ENCODE measurements at regions not wholly inside any gene's neighbourhood (a gene's known extent, or its start where the extent isn't known, plus 50 kb on each side); places are given as distances from the start of the nearest gene placed in this dataset.

DNA sequence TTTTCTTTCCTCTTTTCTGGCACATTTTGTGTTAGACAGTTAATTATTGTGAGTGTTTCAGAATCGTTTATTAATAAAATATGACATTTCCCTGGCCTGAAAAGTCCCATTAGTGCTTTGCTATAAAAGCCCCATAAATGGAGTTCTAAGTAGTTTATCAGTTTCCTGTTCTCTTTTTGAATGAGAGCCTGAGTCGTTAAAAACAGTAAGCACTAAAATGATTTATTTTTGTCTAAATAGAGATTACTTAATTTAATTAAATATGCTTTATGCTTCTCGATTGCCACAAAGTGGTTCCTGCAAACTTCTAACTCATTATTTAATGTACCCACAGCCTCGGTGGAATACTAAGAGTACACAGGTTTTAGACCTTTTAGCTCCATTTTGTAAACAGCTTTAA, 577.9 kb downstream of the C6orf118 start:
- Mint-ChIP-seq H3K36me3 (ENCODE audit: unreplicated experiment) (no peaks in the 10 kb centered on the region), H3K4me1 (ENCODE audit: unreplicated experiment) (no peaks in the 10 kb centered on the region), H3K27ac (ENCODE audit: unreplicated experiment) (no peak overlapping the region), H3K4me3 (ENCODE audit: unreplicated experiment) (no peak overlapping the region), H3K9me3 (ENCODE audit: unreplicated experiment) (peaks cover 35% of the 10 kb centered on the region), H3K27me3 (ENCODE audit: unreplicated experiment) (no peaks in the 10 kb centered on the region)
- TF ChIP-seq, protein P1, sequence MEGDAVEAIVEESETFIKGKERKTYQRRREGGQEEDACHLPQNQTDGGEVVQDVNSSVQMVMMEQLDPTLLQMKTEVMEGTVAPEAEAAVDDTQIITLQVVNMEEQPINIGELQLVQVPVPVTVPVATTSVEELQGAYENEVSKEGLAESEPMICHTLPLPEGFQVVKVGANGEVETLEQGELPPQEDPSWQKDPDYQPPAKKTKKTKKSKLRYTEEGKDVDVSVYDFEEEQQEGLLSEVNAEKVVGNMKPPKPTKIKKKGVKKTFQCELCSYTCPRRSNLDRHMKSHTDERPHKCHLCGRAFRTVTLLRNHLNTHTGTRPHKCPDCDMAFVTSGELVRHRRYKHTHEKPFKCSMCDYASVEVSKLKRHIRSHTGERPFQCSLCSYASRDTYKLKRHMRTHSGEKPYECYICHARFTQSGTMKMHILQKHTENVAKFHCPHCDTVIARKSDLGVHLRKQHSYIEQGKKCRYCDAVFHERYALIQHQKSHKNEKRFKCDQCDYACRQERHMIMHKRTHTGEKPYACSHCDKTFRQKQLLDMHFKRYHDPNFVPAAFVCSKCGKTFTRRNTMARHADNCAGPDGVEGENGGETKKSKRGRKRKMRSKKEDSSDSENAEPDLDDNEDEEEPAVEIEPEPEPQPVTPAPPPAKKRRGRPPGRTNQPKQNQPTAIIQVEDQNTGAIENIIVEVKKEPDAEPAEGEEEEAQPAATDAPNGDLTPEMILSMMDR (IDR thresholded peaks at IDR 0.05) = no peak
- no peak for DNase-seq (ENCODE audit: extremely low spot score, unreplicated experiment)

DNA sequence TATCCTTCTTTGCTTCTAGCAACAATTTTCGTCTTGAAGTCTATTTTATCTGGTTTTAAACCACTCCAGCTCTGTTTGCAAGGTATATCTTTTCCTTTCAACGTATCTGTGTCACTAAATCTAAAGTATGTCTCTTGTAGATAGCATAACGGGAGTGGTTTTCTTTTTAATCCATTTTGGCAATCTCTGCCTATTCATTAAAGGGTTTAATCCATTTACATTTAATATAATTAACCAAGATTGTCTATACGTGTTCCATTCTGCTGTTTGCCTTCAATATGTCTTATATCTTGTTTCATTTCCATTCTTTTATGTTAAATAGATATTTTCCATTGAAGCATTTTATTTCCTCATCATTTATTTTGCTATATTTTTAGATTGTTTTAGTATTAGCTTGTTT, 587.9 kb downstream of the C6orf118 start:
- TF ChIP-seq, protein P1 (IDR thresholded peaks at IDR 0.05) = no peak
- H3K27me3 Mint-ChIP-seq (ENCODE audit: unreplicated experiment) = no peaks in the 10 kb centered on the region
- H3K36me3 Mint-ChIP-seq (ENCODE audit: unreplicated experiment) = no peaks in the 10 kb centered on the region
- no peak overlapping the region for H3K27ac Mint-ChIP-seq (ENCODE audit: unreplicated experiment)
- no peaks in the 10 kb centered on the region for H3K4me1 Mint-ChIP-seq (ENCODE audit: unreplicated experiment)
- H3K4me3 Mint-ChIP-seq (ENCODE audit: unreplicated experiment) = no peak overlapping the region
- H3K9me3 Mint-ChIP-seq (ENCODE audit: unreplicated experiment) = peaks cover 38% of the 10 kb centered on the region
- no peak for DNase-seq (ENCODE audit: extremely low spot score, unreplicated experiment)

DNA sequence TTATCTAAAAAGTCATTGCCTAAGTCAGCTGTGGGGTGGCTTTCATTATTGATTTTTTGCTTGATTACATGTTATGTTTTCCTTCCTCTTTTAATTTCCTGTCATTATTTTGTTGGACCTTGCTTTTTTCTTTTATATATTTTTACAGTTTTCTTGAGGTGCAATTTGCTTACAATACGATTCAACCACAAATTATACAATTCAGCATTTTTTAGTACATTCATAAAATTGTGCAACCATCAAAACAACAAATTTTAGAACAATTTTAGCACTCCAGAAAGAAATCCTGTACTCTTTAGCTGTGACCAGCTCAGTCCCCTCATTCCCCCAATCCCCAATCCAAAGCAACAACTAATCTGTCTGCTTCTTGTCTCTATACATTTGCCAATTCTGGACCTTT, 608.9 kb downstream of the C6orf118 start:
- H3K4me1 Mint-ChIP-seq (ENCODE audit: unreplicated experiment) = no peaks in the 10 kb centered on the region
- no peak overlapping the region for H3K4me3 Mint-ChIP-seq (ENCODE audit: unreplicated experiment)
- H3K36me3 Mint-ChIP-seq (ENCODE audit: unreplicated experiment) = no peaks in the 10 kb centered on the region
- TF ChIP-seq, protein P1 (IDR thresholded peaks at IDR 0.05) = no peak
- peaks cover 24% of the 10 kb centered on the region for H3K9me3 Mint-ChIP-seq (ENCODE audit: unreplicated experiment)
- no peaks in the 10 kb centered on the region for H3K27me3 Mint-ChIP-seq (ENCODE audit: unreplicated experiment)
- no peak overlapping the region for H3K27ac Mint-ChIP-seq (ENCODE audit: unreplicated experiment)
- no peak for DNase-seq (ENCODE audit: extremely low spot score, unreplicated experiment)

DNA sequence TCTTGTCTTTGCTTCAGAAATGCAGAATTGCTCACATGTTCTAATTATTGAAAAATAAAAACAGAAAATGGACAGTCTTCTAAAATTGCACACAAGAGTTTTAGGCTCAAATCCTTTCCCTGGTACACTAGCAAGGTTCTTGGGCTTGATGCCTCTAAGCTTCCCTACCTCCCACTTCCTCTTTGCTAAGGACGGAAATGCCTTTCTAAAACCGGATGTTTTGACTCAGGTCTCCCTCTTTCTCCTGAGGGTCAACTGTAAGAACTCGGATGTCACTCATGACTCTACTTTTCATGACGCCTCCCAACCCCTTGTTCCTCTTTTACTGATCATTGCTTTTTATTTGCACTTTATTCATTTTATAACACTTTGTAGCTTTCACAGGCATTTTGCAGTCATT, 613.5 kb downstream of the C6orf118 start:
- Mint-ChIP-seq H3K27ac (ENCODE audit: unreplicated experiment) (no peak overlapping the region), H3K4me1 (ENCODE audit: unreplicated experiment) (no peaks in the 10 kb centered on the region), H3K4me3 (ENCODE audit: unreplicated experiment) (no peak overlapping the region), H3K27me3 (ENCODE audit: unreplicated experiment) (no peaks in the 10 kb centered on the region), H3K9me3 (ENCODE audit: unreplicated experiment) (peaks cover 28% of the 10 kb centered on the region), H3K36me3 (ENCODE audit: unreplicated experiment) (no peaks in the 10 kb centered on the region)
- no peak for DNase-seq (ENCODE audit: extremely low spot score, unreplicated experiment)
- TF ChIP-seq, protein P1 (IDR thresholded peaks at IDR 0.05) = no peak

DNA sequence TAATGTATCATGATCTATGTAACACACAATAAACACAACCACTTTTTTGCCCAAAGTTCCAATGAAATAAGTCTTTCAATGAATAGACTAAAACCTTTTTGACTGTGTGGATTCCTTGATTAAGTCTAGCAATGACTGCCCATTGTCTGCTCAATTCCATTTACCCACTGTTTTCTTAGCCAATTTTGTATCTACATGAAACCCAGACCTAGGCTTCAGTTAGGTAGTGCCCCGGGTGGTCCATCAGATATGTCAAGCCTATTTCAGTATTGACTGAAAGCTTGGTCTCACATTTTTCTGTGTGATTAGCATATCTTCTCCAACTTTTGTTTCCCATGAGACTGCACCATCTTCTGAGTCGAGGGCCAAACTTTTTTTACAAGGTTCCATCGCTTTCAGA, 615.0 kb downstream of the C6orf118 start:
- no peaks in the 10 kb centered on the region for H3K27me3 Mint-ChIP-seq (ENCODE audit: unreplicated experiment)
- H3K36me3 Mint-ChIP-seq (ENCODE audit: unreplicated experiment) = no peaks in the 10 kb centered on the region
- peaks cover 30% of the 10 kb centered on the region for H3K9me3 Mint-ChIP-seq (ENCODE audit: unreplicated experiment)
- no peaks in the 10 kb centered on the region for H3K4me1 Mint-ChIP-seq (ENCODE audit: unreplicated experiment)
- no peak overlapping the region for H3K27ac Mint-ChIP-seq (ENCODE audit: unreplicated experiment)
- H3K4me3 Mint-ChIP-seq (ENCODE audit: unreplicated experiment) = no peak overlapping the region
- DNase-seq (ENCODE audit: extremely low spot score, unreplicated experiment) = no peak
- TF ChIP-seq, protein P1 (IDR thresholded peaks at IDR 0.05) = no peak
